ENCODE measurements at regions not wholly inside any gene's neighbourhood (a gene's known extent, or its start where the extent isn't known, plus 50 kb on each side); places are given as distances from the start of the nearest gene placed in this dataset.

DNA sequence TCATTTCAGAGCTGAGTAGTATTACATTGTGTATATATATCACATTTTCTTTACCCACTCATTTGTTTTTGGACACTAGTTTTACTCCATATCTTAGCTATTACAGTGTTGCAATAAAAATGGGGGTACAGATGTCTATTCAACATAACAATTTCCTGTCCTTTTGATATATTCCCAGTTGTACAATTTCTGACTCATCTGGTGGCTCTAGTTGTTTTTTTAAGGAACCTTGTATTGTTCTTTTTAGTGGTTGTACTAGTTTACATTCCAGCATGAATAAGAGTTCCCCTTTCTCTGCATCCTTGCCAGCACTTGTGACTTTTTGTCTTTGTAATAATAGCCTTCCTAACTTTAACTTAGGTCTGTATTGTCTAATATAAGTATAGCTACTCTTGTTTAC, 739.9 kb downstream of the XPNPEP1 start:
- TF ChIP-seq, protein P1, sequence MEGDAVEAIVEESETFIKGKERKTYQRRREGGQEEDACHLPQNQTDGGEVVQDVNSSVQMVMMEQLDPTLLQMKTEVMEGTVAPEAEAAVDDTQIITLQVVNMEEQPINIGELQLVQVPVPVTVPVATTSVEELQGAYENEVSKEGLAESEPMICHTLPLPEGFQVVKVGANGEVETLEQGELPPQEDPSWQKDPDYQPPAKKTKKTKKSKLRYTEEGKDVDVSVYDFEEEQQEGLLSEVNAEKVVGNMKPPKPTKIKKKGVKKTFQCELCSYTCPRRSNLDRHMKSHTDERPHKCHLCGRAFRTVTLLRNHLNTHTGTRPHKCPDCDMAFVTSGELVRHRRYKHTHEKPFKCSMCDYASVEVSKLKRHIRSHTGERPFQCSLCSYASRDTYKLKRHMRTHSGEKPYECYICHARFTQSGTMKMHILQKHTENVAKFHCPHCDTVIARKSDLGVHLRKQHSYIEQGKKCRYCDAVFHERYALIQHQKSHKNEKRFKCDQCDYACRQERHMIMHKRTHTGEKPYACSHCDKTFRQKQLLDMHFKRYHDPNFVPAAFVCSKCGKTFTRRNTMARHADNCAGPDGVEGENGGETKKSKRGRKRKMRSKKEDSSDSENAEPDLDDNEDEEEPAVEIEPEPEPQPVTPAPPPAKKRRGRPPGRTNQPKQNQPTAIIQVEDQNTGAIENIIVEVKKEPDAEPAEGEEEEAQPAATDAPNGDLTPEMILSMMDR (conservative IDR thresholded peaks at IDR 0.05 in 1 of 2, IDR thresholded peaks at IDR 0.05 in 1 of 2; ENCODE audit: extremely low read depth in 1 of 2, insufficient read depth in 1 of 2, low read depth in 1 of 2, low read length in 2 of 2), result no peak
- no peak for TF ChIP-seq EZH2 (IDR thresholded peaks at IDR 0.05; ENCODE audit: borderline replicate concordance, low read length)
